A673 (cell line): ENCODE measurements at regions not wholly inside any gene's neighbourhood (a gene's known extent, or its start where the extent isn't known, plus 50 kb on each side); places are given as distances from the start of the nearest gene placed in this dataset.
A peak's percentile ranks its signal among the peaks of the same experiment; 100 is the strongest.

Experiments
- BruUV-seq: library from RNA; stranded (reverse); fragments of 400-500 nt; replicated peaks from 2 replicates; lab custom pipeline; 2021; lab: Mats Ljungman, UMichigan
- CTCF ChIA-PET: fragments of 300-600 bp; sonication (Branson Sonifier 250); formaldehyde crosslinking; loops from one replicate; lab custom pipeline; 2022; ENCODE audit warnings: antibody characterized with exemption; lab: Charles Lee
- POLR2A ChIA-PET: fragments of 300-600 bp; sonication (Branson Sonifier 250); formaldehyde crosslinking; loops from one replicate; lab custom pipeline; 2022; ENCODE audit warnings: antibody characterized with exemption; ENCODE audit not compliant: low non-redundant PET; lab: Charles Lee
- DNase-seq: peaks from one replicate; pipeline ENCODE4 v3.0.0-alpha.2; 2015; ENCODE audit warnings: low spot score
- H3K27ac ChIP-seq: fragments of 200-600 bp; sonication (generic); 2 replicates; pipeline ENCODE4 v1.5.1; 2016; ENCODE audit warnings: mixed run types, low read depth, mild to moderate bottlenecking, mixed read lengths, antibody characterized with exemption, low read length; ENCODE audit not compliant: poor library complexity, severe bottlenecking
- H3K27me3 ChIP-seq: fragments of 200-600 bp; sonication (generic); replicated peaks from 2 replicates; pipeline ENCODE4 v1.6.1; 2017; ENCODE audit warnings: mixed run types, low read depth, mild to moderate bottlenecking, mixed read lengths, antibody characterized with exemption, low read length; ENCODE audit not compliant: insufficient read depth, poor library complexity
- H3K36me3 ChIP-seq: fragments of 200-600 bp; sonication (generic); 2 replicates; pipeline ENCODE4 v1.6.1; 2016; ENCODE audit warnings: mixed run types, mild to moderate bottlenecking, mixed read lengths, antibody characterized with exemption, low read length; ENCODE audit not compliant: insufficient read depth, poor library complexity, severe bottlenecking
- H3K4me1 ChIP-seq: fragments of 200-600 bp; sonication (generic); 2 replicates; pipeline ENCODE4 v1.6.1; 2017; ENCODE audit warnings: mixed run types, mild to moderate bottlenecking, mixed read lengths, antibody characterized with exemption, low read length; ENCODE audit not compliant: insufficient read depth, poor library complexity, severe bottlenecking
- H3K4me3 ChIP-seq: fragments of 200-600 bp; sonication (generic); 2 replicates; pipeline ENCODE4 v1.5.1; 2016; ENCODE audit warnings: low read depth, mixed run types, mild to moderate bottlenecking, mixed read lengths, low read length; ENCODE audit not compliant: poor library complexity, severe bottlenecking
- H3K9me3 ChIP-seq: fragments of 200-600 bp; sonication (generic); 2 replicates; pipeline ENCODE4 v1.6.1; 2016; ENCODE audit warnings: mixed run types, low read depth, mild to moderate bottlenecking, mixed read lengths, antibody characterized with exemption, low read length; ENCODE audit not compliant: poor library complexity, severe bottlenecking
- EZH2 ChIP-seq: fragments of 200-600 bp; sonication (generic); IDR thresholded peaks from 2 replicates; pipeline ENCODE4 v1.6.1; 2017; ENCODE audit warnings: borderline replicate concordance, low read depth, mild to moderate bottlenecking, mixed read lengths, antibody characterized with exemption, low read length; ENCODE audit not compliant: poor library complexity, severe bottlenecking
- intact Hi-C: fragments of 100-400 bp; cut with micrococcal nuclease; formaldehyde crosslinking; loops from one replicate; pipeline ENCODE4 v1.10.0; 2022; ENCODE audit not compliant: unreplicated experiment
- TF ChIP-seq, protein P1 (sequence below): fragments of 300-800, 200-600 bp; sonication (generic); conservative IDR thresholded peaks from 2 replicates; pipeline ENCODE4 v1.5.1; 2017; ENCODE audit warnings: low read depth, mild to moderate bottlenecking, antibody characterized with exemption, low read length, moderate library complexity, mixed read lengths

GRCh38 chr13:73832128-73832588 is 302.0 kb downstream of the KLF12 start:
- no TSS peak for BruUV-seq
- ChIA-PET POLR2A (no interaction called here), CTCF (no interaction called here)
- intact Hi-C loops, result no loop called here
- DNase-seq, result peak; percentile 60
- peaks cover 60% of the 10 kb centered on the region for H3K4me1 ChIP-seq
- no peaks in the 10 kb centered on the region for H3K9me3 ChIP-seq
- no peaks in the 10 kb centered on the region for H3K36me3 ChIP-seq
- H3K27me3 ChIP-seq, result no peaks in the 10 kb centered on the region
- TF ChIP-seq, protein P1, sequence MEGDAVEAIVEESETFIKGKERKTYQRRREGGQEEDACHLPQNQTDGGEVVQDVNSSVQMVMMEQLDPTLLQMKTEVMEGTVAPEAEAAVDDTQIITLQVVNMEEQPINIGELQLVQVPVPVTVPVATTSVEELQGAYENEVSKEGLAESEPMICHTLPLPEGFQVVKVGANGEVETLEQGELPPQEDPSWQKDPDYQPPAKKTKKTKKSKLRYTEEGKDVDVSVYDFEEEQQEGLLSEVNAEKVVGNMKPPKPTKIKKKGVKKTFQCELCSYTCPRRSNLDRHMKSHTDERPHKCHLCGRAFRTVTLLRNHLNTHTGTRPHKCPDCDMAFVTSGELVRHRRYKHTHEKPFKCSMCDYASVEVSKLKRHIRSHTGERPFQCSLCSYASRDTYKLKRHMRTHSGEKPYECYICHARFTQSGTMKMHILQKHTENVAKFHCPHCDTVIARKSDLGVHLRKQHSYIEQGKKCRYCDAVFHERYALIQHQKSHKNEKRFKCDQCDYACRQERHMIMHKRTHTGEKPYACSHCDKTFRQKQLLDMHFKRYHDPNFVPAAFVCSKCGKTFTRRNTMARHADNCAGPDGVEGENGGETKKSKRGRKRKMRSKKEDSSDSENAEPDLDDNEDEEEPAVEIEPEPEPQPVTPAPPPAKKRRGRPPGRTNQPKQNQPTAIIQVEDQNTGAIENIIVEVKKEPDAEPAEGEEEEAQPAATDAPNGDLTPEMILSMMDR, result no peak
- TF ChIP-seq EZH2, result no peak
- no peak overlapping the region for H3K4me3 ChIP-seq
- H3K27ac ChIP-seq, result peak overlapping the region; percentile 57

GRCh38 chr13:73829416-73829815 is 304.8 kb downstream of the KLF12 start:
- ChIA-PET POLR2A (no interaction called here), CTCF (no interaction called here)
- H3K36me3 ChIP-seq, result no peaks in the 10 kb centered on the region
- H3K9me3 ChIP-seq, result no peaks in the 10 kb centered on the region
- intact Hi-C loops, result no loop called here
- H3K27ac ChIP-seq, result no peak overlapping the region
- H3K27me3 ChIP-seq, result no peaks in the 10 kb centered on the region
- H3K4me1 ChIP-seq, result peaks cover 46% of the 10 kb centered on the region
- TF ChIP-seq, protein P1, result no peak
- TF ChIP-seq EZH2, result no peak
- BruUV-seq, result no TSS peak
- no peak overlapping the region for H3K4me3 ChIP-seq
- no peak for DNase-seq

DNA sequence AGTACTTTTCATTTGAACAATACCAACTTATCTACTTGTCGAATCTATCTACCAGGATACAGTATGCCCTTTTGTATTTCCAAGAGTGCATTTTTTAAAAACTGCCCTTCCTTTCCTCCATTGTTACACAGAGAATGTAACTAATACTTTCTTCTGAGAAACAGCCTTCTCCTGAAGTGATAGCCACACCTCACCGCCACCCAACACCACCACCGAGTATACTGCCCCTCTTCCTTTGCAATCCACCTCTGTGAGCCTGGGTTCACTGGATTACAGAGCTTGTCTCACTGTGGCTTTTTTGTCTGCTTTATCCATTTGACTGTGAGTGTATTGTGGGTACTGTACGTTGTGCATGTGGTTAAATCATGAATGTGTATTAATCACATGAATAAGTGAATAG is 305.4 kb downstream of the KLF12 start:
- intact Hi-C loops, result no loop called here
- TF ChIP-seq EZH2, result no peak
- TF ChIP-seq, protein P1, result no peak
- no TSS peak for BruUV-seq
- Histone ChIP-seq H3K27ac (peak overlapping the region; percentile 22), H3K27me3 (no peaks in the 10 kb centered on the region), H3K9me3 (no peaks in the 10 kb centered on the region), H3K4me1 (peaks cover 41% of the 10 kb centered on the region), H3K36me3 (no peaks in the 10 kb centered on the region), H3K4me3 (no peak overlapping the region)
- DNase-seq, result no peak
- ChIA-PET POLR2A (no interaction called here), CTCF (no interaction called here)
